Ascending aorta (tissue), 2 donors: ENCODE measurements at regions not wholly inside any gene's neighbourhood (a gene's known extent, or its start where the extent isn't known, plus 50 kb on each side); places are given as distances from the start of the nearest gene placed in this dataset.
"Not testable (repeated sequence)": the region's sequence is repeated elsewhere in the genome, so short reads cannot be mapped to it uniquely, and the experiment has no call there.

Experiments
- DNase-seq, 2 donors: peaks; one replicate each; pipeline ENCODE4 v3.0.0-alpha.2; 2019; ENCODE audit warnings: low spot score in 2 of 2
- H3K27ac ChIP-seq, 2 donors: fragments of 200-600 bp; sonication (generic); one replicate each; pipeline ENCODE4 v1.5.1; 2016 to 2017; ENCODE audit warnings: mild to moderate bottlenecking in 1 of 2
- H3K27me3 ChIP-seq: fragments of 200-600 bp; sonication (generic); one replicate; pipeline ENCODE4 v1.5.1; 2017
- H3K36me3 ChIP-seq, 2 donors: fragments of 200-600 bp; sonication (generic); one replicate each; pipeline ENCODE4 v1.5.1; 2016
- H3K4me1 ChIP-seq, 2 donors: fragments of 200-600 bp; sonication (generic); one replicate each; pipeline ENCODE4 v1.5.1; 2016 to 2017; ENCODE audit warnings: mild to moderate bottlenecking in 1 of 2
- H3K4me3 ChIP-seq, 2 donors: fragments of 200-600 bp; sonication (generic); one replicate each; pipeline ENCODE4 v1.5.1; 2016 to 2017; ENCODE audit warnings: mild to moderate bottlenecking in 1 of 2
- H3K9me3 ChIP-seq, 2 donors: fragments of 200-600 bp; sonication (generic); one replicate each; pipeline ENCODE4 v1.5.1; 2016
- CTCF ChIP-seq, 3 experiments: fragments of 200-600 bp in 2 of 3; fragments of 450-650 bp in 1 of 3; sonication (generic) in 2 of 3; IDR thresholded peaks; one replicate each; pipeline ENCODE4 v1.5.1; 2016 to 2019; ENCODE audit warnings: antibody characterized with exemption in 3 of 3, mild to moderate bottlenecking in 1 of 3, moderate library complexity in 1 of 3
- intact Hi-C: fragments of 100-400 bp; cut with DNase I; formaldehyde crosslinking; loops from one replicate; pipeline ENCODE4 v1.15.1; 2023

- no peak for DNase-seq
- Histone ChIP-seq H3K4me1 (no peaks in the 10 kb centered on the region), H3K27me3 (no peaks in the 10 kb centered on the region), H3K27ac (no peak overlapping the region), H3K4me3 (no peak overlapping the region), H3K36me3 (no peaks in the 10 kb centered on the region), H3K9me3 (no peaks in the 10 kb centered on the region)
- no peak for TF ChIP-seq CTCF (IDR thresholded peaks at IDR 0.05)
- intact Hi-C loops, result no loop called here
These were observed 1652.7 kb upstream of the LRRTM3 start for GRCh38 chr10:65273115-65273514.

- no peak for DNase-seq
- intact Hi-C loops, result no loop called here
- no peaks in the 10 kb centered on the region for H3K9me3 ChIP-seq
These were observed 1650.5 kb upstream of the LRRTM3 start for GRCh38 chr10:65275296-65275695.

GRCh38 chr10:65284495-65285041 is 1641.3 kb upstream of the LRRTM3 start:
- H3K27ac ChIP-seq, result no peak overlapping the region
- no peaks in the 10 kb centered on the region for H3K4me1 ChIP-seq
- intact Hi-C loops, result no loop called here
- H3K36me3 ChIP-seq, result no peaks in the 10 kb centered on the region
- TF ChIP-seq CTCF (IDR thresholded peaks at IDR 0.05), result no peak
- H3K9me3 ChIP-seq, result peaks cover 0 to 8% of the 10 kb centered on the region in 2 donors
- H3K4me3 ChIP-seq, result no peak overlapping the region
- no peak for DNase-seq
- H3K27me3 ChIP-seq, result no peaks in the 10 kb centered on the region

More at GRCh38 chr10:65275296-65275695, 1650.5 kb upstream of the LRRTM3 start:
- Histone ChIP-seq H3K4me1 (no peaks in the 10 kb centered on the region), H3K36me3 (no peaks in the 10 kb centered on the region), H3K27ac (no peak overlapping the region), H3K27me3 (no peaks in the 10 kb centered on the region), H3K4me3 (no peak overlapping the region)
- TF ChIP-seq CTCF (IDR thresholded peaks at IDR 0.05), result no peak

GRCh38 chr10:65285726-65286125 is 1640.1 kb upstream of the LRRTM3 start:
- intact Hi-C loops, result not testable (repeated sequence)

GRCh38 chr10:65291286-65291685 is 1634.5 kb upstream of the LRRTM3 start:
- TF ChIP-seq CTCF (IDR thresholded peaks at IDR 0.05), result no peak
- H3K9me3 ChIP-seq, result no peaks in the 10 kb centered on the region
- H3K4me1 ChIP-seq, result no peaks in the 10 kb centered on the region
- H3K27ac ChIP-seq, result no peak overlapping the region
- intact Hi-C loops, result no loop called here
- no peaks in the 10 kb centered on the region for H3K27me3 ChIP-seq
- no peak for DNase-seq
- no peak overlapping the region for H3K4me3 ChIP-seq
- no peaks in the 10 kb centered on the region for H3K36me3 ChIP-seq

More at GRCh38 chr10:65285726-65286125, 1640.1 kb upstream of the LRRTM3 start:
- not testable (repeated sequence) for H3K36me3 ChIP-seq, DNase-seq, H3K9me3 ChIP-seq, H3K27me3 ChIP-seq, H3K4me1 ChIP-seq, H3K27ac ChIP-seq, H3K4me3 ChIP-seq

- intact Hi-C loops, result no loop called here
- Histone ChIP-seq H3K4me3 (no peak overlapping the region), H3K9me3 (no peaks in the 10 kb centered on the region), H3K27ac (no peak overlapping the region), H3K4me1 (no peaks in the 10 kb centered on the region), H3K36me3 (no peaks in the 10 kb centered on the region), H3K27me3 (no peaks in the 10 kb centered on the region)
- DNase-seq, result no peak
- no peak for TF ChIP-seq CTCF (IDR thresholded peaks at IDR 0.05)
These were observed 1633.3 kb upstream of the LRRTM3 start for GRCh38 chr10:65292551-65292950.
